NCI-H748 (cell line): ENCODE measurements at regions not wholly inside any gene's neighbourhood (a gene's known extent, or its start where the extent isn't known, plus 50 kb on each side); places are given as distances from the start of the nearest gene placed in this dataset.

Experiments
- DNase-seq: peaks from one replicate; lab custom pipeline; 2025; ENCODE audit not compliant: unreplicated experiment; lab: John Stamatoyannopoulos, UW

GRCh38 chr1:14135070-14135469 is 435.1 kb downstream of the PRDM2 start:
- DNase-seq: peak; percentile 26

- no peak for DNase-seq
These were observed 436.3 kb downstream of the PRDM2 start for GRCh38 chr1:14136152-14136763.

GRCh38 chr1:14136881-14137280 is 436.9 kb downstream of the PRDM2 start:
- no peak for DNase-seq

- DNase-seq: no peak
These were observed 437.6 kb downstream of the PRDM2 start for GRCh38 chr1:14137411-14138134.

GRCh38 chr1:14138135-14138506 is 438.1 kb downstream of the PRDM2 start:
- DNase-seq: no peak

GRCh38 chr1:14138687-14139086 is 438.7 kb downstream of the PRDM2 start:
- DNase-seq: no peak

- no peak for DNase-seq
These were observed 440.9 kb downstream of the PRDM2 start for GRCh38 chr1:14140831-14141401.

GRCh38 chr1:14141656-14142055 is 441.7 kb downstream of the PRDM2 start:
- DNase-seq: no peak

- DNase-seq: peak; percentile 11
These were observed 442.6 kb downstream of the PRDM2 start for GRCh38 chr1:14142397-14143100.

- DNase-seq: no peak
These were observed 443.8 kb downstream of the PRDM2 start for GRCh38 chr1:14143777-14144176.

- DNase-seq: no peak
These were observed 448.5 kb downstream of the PRDM2 start for GRCh38 chr1:14148526-14148925.

- DNase-seq: no peak
These were observed 449.1 kb upstream of the KAZN start for GRCh38 chr1:14149431-14149830.

- DNase-seq: no peak
These were observed 441.9 kb upstream of the KAZN start for GRCh38 chr1:14156543-14156942.

GRCh38 chr1:14160781-14161180 is 437.7 kb upstream of the KAZN start:
- DNase-seq: no peak

- DNase-seq: no peak
These were observed 435.2 kb upstream of the KAZN start for GRCh38 chr1:14163246-14163645.

- no peak for DNase-seq
These were observed 433.1 kb upstream of the KAZN start for GRCh38 chr1:14165371-14165801.

- no peak for DNase-seq
These were observed 430.6 kb upstream of the KAZN start for GRCh38 chr1:14167884-14168283.

- no peak for DNase-seq
These were observed 430.0 kb upstream of the KAZN start for GRCh38 chr1:14168326-14169063.

GRCh38 chr1:14173598-14173997 is 424.9 kb upstream of the KAZN start:
- DNase-seq: no peak

- DNase-seq: peak; percentile 15
These were observed 420.6 kb upstream of the KAZN start for GRCh38 chr1:14177866-14178265.

- DNase-seq: no peak
These were observed 417.7 kb upstream of the KAZN start for GRCh38 chr1:14180738-14181137.
